Stomach (tissue), 4 donors: ENCODE measurements at regions not wholly inside any gene's neighbourhood (a gene's known extent, or its start where the extent isn't known, plus 50 kb on each side); places are given as distances from the start of the nearest gene placed in this dataset.

Experiments
- POLR2AphosphoS5 ChIP-seq, 3 donors: sonication (generic); formaldehyde crosslinking; IDR thresholded peaks; one replicate each; pipeline ENCODE4 v1.6.1; 2016; ENCODE audit warnings: antibody characterized with exemption in 3 of 3
- TF ChIP-seq, protein P1 (sequence below), 7 experiments: fragments of 450-650 bp in 4 of 7; fragments of 200-600 bp in 3 of 7; sonication (generic) in 3 of 7; IDR thresholded peaks; one replicate each; pipeline ENCODE4 v1.5.1; 2016 to 2019; ENCODE audit warnings: antibody characterized with exemption in 7 of 7, control low read depth in 2 of 7, mild to moderate bottlenecking in 1 of 7

DNA sequence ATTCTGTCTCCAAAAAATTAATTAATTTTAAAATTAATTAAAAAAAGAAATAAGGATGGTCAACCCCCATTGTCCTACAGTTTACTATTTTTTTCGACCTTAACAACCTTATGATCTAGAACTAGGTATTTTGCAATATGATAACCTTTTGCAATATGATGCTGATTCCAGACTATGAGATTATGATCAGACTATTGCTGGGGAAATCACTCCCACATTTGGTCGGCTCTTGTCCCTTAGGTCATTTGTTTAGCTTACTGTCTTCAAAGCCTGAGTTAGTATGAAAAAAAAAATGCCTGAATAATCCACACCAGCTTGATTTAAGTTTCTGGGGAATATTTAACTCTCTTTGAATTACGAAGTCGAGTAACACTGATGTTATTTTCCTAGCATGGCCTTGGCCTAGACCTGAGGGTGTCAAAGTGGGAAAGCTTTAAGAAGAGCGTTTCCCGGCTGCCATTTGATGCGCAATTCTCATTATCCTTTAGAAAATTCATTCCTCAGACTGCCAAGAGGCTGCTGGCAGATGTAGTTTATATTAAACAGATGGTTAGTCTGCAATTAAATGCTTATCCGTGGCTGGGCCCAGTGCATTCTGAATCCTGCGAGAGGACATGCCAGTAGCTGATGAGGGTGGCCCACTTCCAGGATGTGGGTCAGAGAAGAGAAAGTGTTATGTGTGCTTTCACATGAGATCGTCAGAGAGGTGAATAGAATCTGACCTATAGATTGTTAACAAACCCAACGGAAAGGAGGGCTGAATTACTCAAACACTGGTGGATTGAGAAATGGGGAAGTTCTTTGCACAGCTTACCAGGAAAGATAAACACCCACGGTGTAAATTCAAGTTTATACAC is 496.0 kb upstream of the THBS1 start:
- TF ChIP-seq, protein P1, sequence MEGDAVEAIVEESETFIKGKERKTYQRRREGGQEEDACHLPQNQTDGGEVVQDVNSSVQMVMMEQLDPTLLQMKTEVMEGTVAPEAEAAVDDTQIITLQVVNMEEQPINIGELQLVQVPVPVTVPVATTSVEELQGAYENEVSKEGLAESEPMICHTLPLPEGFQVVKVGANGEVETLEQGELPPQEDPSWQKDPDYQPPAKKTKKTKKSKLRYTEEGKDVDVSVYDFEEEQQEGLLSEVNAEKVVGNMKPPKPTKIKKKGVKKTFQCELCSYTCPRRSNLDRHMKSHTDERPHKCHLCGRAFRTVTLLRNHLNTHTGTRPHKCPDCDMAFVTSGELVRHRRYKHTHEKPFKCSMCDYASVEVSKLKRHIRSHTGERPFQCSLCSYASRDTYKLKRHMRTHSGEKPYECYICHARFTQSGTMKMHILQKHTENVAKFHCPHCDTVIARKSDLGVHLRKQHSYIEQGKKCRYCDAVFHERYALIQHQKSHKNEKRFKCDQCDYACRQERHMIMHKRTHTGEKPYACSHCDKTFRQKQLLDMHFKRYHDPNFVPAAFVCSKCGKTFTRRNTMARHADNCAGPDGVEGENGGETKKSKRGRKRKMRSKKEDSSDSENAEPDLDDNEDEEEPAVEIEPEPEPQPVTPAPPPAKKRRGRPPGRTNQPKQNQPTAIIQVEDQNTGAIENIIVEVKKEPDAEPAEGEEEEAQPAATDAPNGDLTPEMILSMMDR (IDR thresholded peaks at IDR 0.05), result no peak
- peak in 2 of 3 donors; percentile 15 to 44 for TF ChIP-seq POLR2AphosphoS5 (IDR thresholded peaks at IDR 0.05)
